ENCODE measurements at regions not wholly inside any gene's neighbourhood (a gene's known extent, or its start where the extent isn't known, plus 50 kb on each side); places are given as distances from the start of the nearest gene placed in this dataset.
A peak's percentile ranks its signal among the peaks of the same experiment; 100 is the strongest.

DNA sequence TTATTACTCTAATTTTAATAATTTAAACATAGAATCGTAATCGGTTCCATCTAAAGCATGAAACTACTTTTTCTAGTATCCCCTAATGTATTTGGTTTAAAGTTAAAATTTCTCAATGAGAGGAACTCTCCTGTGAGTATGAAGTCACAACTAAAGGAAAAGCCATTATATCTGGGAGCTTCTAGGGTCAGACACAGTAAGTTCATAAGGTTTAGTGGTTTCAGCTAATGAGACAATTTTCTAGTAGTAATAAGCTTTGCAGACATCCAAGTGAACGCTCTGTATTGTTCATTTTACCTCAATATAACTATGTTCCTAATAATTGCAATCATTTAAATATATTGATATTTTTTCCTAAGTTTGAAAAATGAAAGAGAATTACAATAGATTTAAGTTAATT is 364.4 kb upstream of the CDH9 start:
- DNase-seq: no peak

DNA sequence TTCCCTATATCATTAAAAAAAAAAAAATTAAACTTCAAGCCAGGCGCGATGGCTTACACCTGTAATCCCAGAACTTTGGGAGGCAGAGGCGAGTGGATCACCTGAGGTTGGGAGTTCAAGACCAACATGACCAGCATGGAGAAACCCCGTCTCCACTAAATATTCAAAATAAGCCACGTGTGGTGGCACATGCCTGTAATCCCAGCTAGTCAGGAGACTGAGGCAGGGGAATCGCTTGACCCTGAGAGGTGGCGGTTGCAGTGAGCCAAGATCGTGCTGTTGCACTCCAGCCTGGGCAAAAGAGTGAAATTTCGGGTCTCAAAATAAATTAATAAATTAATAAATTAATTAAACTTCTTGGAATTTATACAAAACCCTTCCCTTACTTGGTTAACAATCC is 358.6 kb upstream of the CDH9 start:
- no peak for DNase-seq

DNA sequence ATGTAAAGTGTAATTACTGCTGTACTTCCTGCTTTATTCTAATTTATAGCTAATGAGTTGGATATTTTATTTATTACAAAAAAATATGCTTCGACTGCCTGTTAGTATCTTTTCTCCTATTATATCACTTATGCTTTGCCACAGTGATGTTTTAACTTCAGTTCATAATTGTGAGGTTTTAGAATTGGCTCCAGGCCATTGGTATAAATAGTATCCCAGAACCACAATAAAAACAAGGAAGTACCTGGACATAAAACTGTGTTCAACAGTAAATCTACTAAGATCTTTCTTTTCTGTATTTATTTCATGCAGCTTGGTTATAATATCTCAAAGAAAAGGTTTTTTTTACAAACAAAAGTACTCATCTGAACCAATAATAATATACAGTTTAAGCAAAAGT is 354.3 kb upstream of the CDH9 start:
- peak; percentile 4 for DNase-seq

DNA sequence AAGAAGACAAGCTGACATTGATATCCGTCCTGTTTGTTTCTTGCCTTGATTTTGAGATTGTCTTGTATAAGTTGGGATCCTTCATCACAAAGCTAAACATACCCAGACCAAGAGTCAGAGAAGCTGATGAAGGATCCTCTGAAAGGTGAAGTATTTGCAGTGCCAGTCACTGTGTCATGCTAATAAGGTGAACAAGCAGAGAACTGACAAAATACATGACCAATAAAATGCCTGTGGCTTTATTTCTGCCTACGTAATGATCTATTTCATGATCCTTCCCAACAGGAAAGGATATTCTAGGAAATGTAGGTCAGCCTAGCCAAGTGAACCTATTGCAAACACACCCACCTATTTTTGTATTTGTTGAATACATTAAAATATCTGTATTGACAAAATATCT is 351.3 kb upstream of the CDH9 start:
- DNase-seq: no peak

DNA sequence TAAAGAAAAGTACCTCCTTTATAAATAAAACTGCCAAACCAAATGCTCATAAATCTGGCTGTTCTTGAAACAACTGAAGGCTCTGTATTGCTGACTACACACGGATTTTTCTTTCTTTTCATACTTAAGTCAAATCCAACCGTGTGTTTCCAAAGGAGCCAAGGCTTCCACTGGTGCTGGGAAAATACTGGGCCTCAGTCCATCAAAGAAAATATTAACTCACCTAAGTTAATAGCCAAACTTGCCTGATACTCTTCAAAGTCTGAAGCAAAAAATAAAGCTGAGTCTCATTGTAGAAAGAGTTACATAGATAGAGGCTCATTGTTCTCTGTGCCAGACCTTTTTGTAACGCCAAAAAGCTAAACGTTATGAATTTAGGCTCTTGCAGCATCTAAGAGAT is 350.4 kb upstream of the CDH9 start:
- DNase-seq: no peak

DNA sequence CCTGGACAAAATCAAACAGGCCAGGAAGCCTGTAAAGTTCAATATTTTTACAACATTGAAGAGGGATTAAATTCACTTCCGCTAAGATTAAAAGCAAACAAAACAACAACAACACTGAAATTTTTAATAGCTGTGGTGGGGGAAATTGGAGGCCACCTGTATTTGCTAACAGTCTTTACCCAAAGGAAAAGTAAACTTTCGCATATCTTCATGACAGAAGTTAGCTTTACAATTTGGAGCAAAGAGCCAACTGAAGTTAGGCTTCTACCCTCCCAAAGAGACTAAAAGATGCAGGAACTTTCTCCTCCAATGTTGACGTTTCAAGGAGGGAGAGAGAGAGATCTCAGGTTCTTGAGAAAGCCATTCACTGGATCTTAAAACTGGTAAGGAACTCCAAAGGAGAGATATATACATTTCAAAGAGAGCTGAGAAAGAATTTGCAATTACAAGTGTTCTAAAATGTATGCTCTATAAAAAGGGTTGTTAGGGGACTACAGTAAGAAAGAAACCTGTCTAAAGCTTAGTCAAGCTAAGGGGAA is 349.2 kb upstream of the CDH9 start:
- no peak for DNase-seq

DNA sequence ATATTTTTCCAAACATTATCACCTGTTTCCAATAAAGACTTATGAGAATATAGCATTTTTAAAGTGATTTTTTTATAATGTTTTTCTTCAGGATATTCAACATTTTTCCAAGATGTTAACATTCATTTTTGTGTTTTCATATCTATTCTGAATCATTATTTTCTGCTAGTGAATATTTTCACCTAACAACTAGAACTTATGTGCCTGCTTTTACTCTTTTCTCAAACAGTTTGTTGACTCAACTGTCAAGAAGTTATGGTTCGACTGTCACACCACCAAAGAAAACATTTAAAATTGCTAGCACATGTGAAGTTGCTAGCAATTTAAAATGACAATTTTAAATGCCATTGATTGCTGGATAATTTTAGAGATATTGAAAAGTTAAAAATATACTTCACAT is 343.3 kb upstream of the CDH9 start:
- DNase-seq: no peak

DNA sequence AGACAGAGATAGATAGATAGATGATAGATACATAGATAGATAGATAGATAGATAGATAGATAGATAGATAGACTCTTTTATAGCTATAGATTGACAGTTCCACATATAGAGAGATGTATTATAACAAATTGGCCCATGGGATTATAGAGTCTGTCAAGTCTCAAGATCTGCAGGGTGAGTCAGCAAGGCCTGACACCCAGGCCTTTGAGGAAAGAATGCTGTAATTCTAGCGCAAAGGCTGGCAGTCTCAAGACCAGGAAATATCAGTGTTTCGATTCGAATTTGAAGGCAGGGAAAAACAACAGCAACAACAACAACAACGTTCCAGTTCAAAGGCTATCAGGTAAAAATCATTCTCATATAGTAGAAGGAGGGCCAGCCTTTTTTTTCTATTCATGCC is 339.2 kb upstream of the CDH9 start:
- DNase-seq: no peak

DNA sequence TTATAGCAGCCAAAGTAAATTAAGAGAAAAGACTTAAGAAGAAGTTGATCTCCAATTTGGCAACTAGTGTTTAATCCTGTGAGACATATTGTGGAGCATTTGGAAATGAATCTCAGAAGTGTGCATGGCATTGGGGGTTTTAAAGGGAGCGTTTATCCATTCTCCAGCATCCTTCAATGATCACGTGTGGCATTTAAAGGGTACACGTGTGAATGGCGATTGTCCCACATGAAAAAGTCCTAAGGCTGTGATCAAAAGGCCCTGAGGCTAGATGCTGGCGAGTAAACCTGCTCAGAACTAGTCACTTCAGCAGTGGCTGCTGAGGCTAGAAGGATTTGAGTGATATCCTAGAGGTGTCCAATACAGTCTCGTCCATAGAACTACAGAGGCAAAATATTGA is 315.6 kb upstream of the CDH9 start:
- DNase-seq: no peak

DNA sequence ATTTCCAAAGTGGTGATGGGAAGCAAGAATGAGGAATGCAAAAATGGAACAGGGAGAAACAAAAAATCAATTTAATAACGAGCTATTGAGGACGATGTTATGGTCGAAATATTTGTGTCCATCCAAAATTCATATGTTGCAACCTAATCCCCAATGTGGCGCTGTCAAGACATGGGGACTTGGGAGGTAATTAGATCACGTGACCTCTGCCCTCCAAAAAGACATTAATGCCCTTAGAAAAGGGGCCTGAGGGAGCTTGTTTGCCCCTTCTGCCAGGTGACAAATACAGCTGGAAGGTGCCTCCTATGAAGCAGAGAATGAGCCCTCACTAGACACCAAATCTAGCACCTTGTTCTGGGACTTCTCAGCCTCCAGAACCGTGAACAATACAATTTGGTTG is 315.2 kb upstream of the CDH9 start:
- DNase-seq: no peak

DNA sequence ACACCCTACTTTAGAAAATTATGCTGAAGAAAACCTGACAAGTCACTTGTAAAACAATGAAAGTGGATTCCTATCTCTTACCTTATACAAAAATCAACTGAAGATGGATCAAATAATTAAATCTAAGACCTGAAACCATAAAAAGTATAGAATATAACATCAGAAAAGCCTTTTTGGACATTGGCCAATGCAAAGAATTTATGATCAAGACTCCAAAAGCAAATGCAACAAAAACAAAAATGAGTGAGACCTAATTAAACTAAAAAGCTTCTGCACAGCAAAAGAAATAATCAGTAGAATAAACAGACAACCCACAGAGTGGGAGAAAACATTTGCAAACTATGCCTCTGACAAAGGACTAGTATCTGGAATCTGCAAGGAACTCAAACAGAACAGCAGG is 303.0 kb upstream of the CDH9 start:
- no peak for DNase-seq

DNA sequence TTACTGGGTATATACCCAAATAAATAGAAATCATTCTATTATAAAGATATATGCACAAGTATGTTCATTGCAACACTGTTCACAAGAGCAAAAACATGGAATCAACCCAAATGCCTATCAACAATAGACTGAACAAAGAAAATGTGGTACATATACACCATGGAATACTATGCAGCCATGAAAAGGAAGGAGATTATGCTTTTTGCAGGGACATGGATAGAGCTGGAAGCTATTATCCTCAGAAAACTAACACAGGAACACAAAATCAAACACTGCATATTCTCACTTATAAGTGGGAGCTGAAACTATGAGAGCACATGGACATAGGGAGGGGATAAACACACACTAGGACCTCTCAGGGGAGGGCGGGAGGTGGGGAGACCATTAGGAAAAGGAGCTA is 298.4 kb upstream of the CDH9 start:
- no peak for DNase-seq

DNA sequence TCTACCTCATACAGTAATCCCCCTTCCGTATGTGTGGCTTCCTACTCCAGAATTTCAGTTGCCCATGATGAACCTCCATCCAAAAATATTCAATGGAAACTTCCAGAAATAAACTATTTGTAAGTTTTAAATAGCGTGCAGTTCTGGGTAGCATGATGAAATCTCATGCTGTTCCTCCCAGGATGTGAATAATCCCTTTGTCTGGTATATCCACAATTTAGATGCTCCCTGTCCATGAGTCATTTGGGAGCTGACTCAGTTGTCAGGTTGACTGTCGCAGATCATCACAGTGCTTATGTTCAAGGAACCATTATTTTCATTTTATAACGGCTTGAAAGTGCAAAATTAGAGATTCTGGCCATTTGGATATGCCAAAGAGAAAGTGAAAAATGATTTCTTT is 290.1 kb upstream of the CDH9 start:
- DNase-seq: no peak

DNA sequence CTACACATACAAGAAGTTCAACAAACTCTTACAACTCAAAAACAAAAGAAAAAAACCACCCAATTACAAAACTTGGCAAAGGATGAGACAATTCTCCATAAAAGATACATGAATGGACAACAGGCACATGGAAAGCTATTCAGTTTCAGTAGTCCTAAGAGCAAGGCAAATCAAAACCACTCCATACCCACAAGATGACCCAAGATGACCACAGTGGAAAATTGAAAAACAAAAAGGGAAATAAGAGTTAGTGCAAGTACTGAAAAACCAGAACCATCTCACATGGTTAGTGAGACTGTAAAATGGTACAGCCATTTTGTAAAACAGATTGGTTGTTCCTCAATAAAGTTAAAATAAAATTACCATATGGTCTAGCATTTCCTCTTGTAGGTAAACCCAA is 287.1 kb upstream of the CDH9 start:
- no peak for DNase-seq

DNA sequence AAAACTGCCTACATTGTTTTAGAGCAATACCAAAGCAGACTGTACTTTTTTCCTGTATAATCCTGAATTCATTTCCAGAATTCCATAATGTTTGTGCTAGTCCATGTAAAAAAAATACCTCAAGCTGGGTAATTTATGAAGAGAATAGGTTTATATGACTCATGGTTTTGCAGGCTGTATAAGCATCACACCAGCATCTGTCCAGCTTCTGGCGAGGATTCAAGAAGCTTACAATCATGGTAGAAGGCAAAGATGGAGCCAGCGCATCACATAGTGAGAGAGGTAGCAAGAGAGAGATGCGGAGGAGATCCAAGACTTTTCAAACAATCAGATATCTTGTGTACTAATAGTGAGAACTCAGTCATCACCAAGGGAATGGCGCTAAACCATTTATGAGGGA is 280.3 kb upstream of the CDH9 start:
- no peak for DNase-seq

DNA sequence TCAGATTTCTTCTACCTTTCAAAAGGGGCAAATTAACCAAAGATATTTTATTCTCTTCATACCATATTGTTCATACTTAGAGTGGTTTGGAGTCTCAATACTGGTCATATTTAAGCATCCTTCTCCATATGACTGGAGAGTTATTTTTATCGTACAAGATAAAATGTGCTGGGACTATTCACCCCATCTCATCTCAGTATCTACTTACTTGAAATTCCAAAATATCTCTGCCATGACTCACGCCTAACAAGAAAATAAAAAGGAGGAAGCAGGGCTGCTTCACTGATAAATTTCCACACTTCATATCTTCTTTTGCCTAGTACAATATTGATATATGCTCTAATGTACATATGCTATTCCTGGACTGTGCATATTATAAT is 277.9 kb upstream of the CDH9 start:
- no peak for DNase-seq

DNA sequence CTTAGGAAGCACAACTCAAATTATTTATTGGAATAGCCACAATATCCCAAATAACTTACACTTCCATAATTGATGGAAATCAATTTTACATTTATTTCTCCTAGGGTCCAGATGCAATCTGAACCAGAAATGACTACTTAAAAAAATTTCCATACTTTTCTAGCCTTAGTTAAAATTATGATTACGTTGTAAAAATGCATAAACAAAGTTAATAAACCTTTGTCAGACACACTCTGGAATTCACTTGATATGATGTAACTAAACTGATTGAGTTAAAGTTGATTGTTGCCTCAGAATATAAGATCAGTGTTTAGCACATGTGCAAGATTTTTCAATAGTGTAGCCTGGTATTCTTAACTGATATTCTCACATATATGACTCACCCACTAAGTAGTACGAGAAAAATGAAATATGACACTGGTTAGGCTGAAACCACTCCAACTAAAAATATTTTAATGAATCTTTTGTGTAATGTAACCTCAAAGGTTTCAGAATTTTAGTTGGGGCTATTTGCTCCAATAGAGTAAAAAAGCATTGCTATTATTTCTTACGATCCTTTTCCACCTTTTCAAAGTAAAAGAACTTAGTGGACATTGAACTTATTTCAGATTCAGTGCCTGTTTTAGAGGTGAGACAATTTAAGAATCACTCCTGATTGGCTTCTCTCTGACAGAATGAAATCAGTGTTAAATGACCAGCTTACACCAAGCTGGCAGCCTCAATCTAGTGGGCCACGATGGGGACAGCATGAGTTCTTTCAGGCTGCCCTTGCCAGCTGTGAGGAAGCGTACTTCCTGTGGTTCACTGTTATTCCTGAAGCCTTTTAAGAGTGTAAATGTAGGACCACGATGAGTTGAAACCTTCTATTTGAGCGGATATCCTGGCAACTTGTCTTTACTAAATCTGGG is 277.2 kb upstream of the CDH9 start:
- DNase-seq: no peak

DNA sequence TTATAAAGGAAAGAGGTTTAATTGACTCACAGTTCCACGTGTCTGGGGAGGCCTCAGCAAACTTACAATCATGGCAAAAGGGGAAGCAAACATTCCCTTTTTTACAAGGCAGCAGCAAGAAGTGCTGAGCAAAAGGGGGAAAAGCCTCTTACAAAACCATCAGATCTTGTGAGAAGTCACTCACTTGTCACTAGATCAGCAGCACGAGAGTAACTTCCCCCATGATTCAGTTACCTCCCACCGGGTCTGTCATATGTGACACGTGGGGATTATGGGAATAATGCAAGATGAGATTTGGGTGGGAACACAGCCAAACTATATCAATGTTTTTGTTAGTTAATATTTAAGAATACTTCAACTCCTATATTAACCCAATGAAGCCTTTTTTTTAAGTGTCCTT is 275.2 kb upstream of the CDH9 start:
- no peak for DNase-seq

DNA sequence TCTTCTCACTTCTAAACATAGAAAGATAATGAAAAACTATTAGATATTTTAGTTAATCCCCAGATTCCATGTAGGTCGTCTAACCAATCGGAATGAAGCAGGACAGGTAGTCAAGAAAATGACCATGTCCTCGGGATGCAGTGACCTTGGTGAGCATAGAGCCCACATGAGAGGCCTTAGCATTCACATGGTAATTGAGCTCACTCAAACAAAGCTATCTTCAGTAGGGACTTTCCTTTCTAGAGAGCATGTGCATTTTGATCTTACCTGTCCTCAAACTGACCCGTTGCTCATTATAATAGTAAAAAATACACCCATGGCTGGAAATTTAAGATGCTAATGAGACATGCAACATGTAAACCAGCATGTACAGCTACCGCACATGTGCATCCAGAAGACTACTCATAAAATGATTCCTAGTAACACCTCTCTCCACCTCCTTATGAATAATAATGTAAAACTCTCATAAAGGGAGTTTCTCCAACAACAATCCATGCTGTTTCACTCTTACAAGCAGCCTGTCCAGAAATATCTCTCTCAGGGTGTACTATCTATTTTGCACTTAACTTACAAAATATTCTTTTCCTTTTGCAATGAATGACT is 274.0 kb upstream of the CDH9 start:
- no peak for DNase-seq

DNA sequence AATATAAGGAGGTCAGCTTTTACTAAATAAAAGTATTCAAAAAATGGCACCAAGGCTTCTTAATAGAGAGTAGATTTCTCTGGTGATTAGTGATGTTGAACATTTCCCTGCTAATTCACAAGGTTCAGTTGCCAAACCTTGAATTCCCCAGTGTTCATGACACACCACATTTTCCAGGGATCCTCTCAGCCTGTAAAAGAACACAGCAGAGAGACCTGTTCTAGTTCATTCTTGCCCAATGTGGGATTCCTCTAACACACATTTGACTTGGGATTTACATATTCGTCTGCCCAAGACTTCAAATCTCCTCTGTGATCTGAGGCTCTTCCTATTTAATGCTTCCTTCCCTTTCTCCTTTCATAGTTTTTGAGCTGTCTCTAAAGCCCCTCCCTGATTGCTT is 273.2 kb upstream of the CDH9 start:
- no peak for DNase-seq

DNA sequence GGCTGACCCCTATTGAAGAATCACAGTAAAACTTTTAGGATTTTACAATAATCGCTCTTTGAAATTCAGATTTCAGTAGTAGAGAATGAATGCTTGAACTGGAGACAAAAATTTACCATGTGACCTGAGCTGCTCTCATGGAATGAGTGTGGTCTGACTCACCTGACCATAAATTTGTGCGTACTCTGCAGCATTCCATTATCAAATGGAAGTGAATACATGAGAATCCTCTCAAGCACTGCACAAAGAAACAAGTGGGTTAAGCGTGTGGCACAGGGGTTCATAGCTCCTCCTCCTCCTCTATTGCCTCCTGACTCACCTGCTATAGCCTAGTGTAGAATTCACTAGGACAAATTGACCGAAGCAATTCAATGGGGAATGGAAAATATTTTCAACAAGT is 269.8 kb upstream of the CDH9 start:
- no peak for DNase-seq

DNA sequence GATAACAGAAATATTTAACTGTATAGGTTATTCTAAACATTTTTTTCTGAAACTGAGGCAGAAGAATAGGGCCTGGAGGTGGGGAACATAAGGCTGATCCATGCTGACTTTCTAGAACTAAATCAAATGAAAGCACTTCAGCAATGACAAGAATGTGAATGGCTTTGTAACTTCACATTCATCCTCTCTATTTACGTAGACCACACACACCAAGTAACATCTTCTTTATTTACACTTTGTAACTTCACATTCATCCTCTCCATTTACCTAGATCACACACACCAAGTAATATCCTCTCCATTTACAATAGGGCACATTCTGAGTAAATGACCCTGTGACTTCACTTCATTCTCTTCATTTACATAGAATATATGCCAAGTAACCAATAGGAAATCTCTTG is 251.8 kb upstream of the CDH9 start:
- no peak for DNase-seq

DNA sequence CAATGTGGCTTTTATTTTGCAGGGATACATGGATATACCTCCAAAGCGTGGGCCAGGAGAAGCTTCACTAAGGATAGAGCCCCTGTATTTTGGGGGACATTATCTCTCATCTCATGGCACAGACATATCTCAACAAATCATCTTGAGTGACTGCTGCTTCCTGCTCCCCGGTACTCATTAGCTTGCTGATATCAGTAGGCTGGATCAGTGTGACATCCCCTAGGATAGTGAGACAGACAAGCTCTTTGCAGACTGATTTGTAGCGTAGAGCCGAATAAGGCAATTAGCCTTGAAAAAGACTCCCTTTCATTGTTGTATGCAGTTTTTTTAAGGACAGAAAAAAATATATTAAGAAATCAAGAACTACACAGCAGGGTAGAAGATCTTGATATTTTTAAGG is 237.7 kb upstream of the CDH9 start:
- DNase-seq: no peak

DNA sequence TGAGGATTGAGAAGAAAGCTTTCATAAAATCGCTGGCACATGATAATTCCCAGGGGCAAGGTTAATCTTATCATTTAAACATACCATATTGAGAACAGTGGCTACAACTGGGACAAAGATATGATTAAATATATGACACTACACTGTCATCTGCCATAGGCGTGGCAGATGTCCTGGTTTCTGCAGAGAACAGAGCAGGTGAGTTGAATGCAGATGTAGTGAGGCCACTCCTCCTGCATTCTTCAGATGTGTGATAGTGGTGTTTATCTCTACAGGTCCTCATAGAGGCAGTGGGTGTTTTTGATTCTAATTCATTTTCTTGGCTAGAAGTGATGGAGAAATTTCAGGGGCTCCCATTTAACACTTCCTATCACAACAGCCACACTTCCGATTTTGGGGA is 237.0 kb upstream of the CDH9 start:
- no peak for DNase-seq

DNA sequence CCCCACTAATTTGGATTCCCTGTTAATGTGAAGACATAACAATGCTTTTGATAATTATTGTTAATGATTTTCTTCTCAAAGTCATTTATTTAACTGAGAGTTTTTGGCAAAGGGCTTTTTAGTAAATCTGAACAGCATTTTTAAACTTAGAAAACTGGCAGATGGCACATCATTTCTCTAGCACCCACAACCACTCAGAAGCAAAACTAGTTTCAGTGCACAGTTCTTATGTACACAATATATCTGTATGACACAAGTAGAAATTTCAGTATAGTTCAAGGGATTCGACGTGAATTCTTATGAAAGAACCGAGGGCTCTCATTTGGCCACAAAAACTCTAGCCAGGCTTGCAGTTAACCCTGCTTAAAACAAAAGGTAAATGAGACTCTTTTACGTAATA is 231.4 kb upstream of the CDH9 start:
- DNase-seq: no peak
